ENCODE measurements at regions not wholly inside any gene's neighbourhood (a gene's known extent, or its start where the extent isn't known, plus 50 kb on each side); places are given as distances from the start of the nearest gene placed in this dataset.

GRCh38 chr10:121167534-121168243 is 316.5 kb downstream of the WDR11 start:
- Mint-ChIP-seq H3K27ac (no peak overlapping the region), H3K4me3 (no peak overlapping the region)
- H2AFZ ChIP-seq: no peak overlapping the region

More at GRCh38 chr10:121167534-121168243, 316.5 kb downstream of the WDR11 start:
- no peaks in the 10 kb centered on the region for H3K4me1 Mint-ChIP-seq
- TF ChIP-seq CREB1 (CRISPR knock-in tag; IDR thresholded peaks at IDR 0.05; ENCODE audit: low read depth) (no peak), EZH2phosphoT487 (IDR thresholded peaks at IDR 0.05; ENCODE audit: unreplicated experiment) (no peak), POLR2AphosphoS5 (IDR thresholded peaks at IDR 0.05; ENCODE audit: low read depth) (no peak), REST (IDR thresholded peaks at IDR 0.05; ENCODE audit: unreplicated experiment) (no peak), ETS1 (IDR thresholded peaks at IDR 0.05) (no peak), STAT1 (IDR thresholded peaks at IDR 0.05; ENCODE audit: unreplicated experiment) (no peak), EZH2 (IDR thresholded peaks at IDR 0.05; ENCODE audit: low read depth, unreplicated experiment) (no peak), NANOG (IDR thresholded peaks at IDR 0.05; ENCODE audit: borderline replicate concordance) (no peak), JUNB (IDR thresholded peaks at IDR 0.05; ENCODE audit: unreplicated experiment) (no peak), ZNF114 (CRISPR knock-in tag; IDR thresholded peaks at IDR 0.05) (no peak), ZNF331 (CRISPR knock-in tag; IDR thresholded peaks at IDR 0.05; ENCODE audit: low read depth) (no peak)
- TF ChIP-seq, protein P1, sequence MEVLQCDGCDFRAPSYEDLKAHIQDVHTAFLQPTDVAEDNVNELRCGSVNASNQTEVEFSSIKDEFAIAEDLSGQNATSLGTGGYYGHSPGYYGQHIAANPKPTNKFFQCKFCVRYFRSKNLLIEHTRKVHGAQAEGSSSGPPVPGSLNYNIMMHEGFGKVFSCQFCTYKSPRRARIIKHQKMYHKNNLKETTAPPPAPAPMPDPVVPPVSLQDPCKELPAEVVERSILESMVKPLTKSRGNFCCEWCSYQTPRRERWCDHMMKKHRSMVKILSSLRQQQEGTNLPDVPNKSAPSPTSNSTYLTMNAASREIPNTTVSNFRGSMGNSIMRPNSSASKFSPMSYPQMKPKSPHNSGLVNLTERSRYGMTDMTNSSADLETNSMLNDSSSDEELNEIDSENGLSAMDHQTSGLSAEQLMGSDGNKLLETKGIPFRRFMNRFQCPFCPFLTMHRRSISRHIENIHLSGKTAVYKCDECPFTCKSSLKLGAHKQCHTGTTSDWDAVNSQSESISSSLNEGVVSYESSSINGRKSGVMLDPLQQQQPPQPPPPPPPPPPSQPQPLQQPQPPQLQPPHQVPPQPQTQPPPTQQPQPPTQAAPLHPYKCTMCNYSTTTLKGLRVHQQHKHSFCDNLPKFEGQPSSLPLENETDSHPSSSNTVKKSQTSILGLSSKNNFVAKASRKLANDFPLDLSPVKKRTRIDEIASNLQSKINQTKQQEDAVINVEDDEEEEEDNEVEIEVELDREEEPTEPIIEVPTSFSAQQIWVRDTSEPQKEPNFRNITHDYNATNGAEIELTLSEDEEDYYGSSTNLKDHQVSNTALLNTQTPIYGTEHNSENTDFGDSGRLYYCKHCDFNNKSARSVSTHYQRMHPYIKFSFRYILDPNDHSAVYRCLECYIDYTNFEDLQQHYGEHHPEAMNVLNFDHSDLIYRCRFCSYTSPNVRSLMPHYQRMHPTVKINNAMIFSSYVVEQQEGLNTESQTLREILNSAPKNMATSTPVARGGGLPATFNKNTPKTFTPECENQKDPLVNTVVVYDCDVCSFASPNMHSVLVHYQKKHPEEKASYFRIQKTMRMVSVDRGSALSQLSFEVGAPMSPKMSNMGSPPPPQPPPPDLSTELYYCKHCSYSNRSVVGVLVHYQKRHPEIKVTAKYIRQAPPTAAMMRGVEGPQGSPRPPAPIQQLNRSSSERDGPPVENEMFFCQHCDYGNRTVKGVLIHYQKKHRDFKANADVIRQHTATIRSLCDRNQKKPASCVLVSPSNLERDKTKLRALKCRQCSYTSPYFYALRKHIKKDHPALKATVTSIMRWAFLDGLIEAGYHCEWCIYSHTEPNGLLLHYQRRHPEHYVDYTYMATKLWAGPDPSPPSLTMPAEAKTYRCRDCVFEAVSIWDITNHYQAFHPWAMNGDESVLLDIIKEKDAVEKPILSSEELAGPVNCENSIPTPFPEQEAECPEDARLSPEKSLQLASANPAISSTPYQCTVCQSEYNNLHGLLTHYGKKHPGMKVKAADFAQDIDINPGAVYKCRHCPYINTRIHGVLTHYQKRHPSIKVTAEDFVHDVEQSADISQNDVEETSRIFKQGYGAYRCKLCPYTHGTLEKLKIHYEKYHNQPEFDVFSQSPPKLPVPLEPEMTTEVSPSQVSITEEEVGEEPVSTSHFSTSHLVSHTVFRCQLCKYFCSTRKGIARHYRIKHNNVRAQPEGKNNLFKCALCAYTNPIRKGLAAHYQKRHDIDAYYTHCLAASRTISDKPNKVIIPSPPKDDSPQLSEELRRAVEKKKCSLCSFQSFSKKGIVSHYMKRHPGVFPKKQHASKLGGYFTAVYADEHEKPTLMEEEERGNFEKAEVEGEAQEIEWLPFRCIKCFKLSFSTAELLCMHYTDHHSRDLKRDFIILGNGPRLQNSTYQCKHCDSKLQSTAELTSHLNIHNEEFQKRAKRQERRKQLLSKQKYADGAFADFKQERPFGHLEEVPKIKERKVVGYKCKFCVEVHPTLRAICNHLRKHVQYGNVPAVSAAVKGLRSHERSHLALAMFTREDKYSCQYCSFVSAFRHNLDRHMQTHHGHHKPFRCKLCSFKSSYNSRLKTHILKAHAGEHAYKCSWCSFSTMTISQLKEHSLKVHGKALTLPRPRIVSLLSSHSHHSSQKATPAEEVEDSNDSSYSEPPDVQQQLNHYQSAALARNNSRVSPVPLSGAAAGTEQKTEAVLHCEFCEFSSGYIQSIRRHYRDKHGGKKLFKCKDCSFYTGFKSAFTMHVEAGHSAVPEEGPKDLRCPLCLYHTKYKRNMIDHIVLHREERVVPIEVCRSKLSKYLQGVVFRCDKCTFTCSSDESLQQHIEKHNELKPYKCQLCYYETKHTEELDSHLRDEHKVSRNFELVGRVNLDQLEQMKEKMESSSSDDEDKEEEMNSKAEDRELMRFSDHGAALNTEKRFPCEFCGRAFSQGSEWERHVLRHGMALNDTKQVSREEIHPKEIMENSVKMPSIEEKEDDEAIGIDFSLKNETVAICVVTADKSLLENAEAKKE (CRISPR knock-in tag; IDR thresholded peaks at IDR 0.05): no peak
- TF ChIP-seq, protein P2, sequence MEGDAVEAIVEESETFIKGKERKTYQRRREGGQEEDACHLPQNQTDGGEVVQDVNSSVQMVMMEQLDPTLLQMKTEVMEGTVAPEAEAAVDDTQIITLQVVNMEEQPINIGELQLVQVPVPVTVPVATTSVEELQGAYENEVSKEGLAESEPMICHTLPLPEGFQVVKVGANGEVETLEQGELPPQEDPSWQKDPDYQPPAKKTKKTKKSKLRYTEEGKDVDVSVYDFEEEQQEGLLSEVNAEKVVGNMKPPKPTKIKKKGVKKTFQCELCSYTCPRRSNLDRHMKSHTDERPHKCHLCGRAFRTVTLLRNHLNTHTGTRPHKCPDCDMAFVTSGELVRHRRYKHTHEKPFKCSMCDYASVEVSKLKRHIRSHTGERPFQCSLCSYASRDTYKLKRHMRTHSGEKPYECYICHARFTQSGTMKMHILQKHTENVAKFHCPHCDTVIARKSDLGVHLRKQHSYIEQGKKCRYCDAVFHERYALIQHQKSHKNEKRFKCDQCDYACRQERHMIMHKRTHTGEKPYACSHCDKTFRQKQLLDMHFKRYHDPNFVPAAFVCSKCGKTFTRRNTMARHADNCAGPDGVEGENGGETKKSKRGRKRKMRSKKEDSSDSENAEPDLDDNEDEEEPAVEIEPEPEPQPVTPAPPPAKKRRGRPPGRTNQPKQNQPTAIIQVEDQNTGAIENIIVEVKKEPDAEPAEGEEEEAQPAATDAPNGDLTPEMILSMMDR (conservative IDR thresholded peaks at IDR 0.05; ENCODE audit: low read depth in 2 of 2): no peak
- H3K9me3 Mint-ChIP-seq: no peaks in the 10 kb centered on the region
- Histone ChIP-seq H3F3A (replicated peaks; ENCODE audit: low read depth) (no peaks in the 10 kb centered on the region), H3K27me3 (ENCODE audit: insufficient read depth) (no peaks in the 10 kb centered on the region), H4K20me1 (replicated peaks; ENCODE audit: insufficient read depth) (no peaks in the 10 kb centered on the region), H3K36me3 (ENCODE audit: insufficient read depth) (no peaks in the 10 kb centered on the region), H3K79me2 (replicated peaks; ENCODE audit: insufficient read depth) (no peaks in the 10 kb centered on the region), H3K4me1 (ENCODE audit: insufficient read depth) (no peaks in the 10 kb centered on the region), H3K4me2 (no peak overlapping the region), H3K27ac (ENCODE audit: low read depth) (no peak overlapping the region), H3K9me2 (ENCODE audit: insufficient read depth) (no peaks in the 10 kb centered on the region), H3K4me3 (no peak overlapping the region)
- ATAC-seq (no peak), DNase-seq (ENCODE audit: low spot score) (no peak)
- H3K27me3 Mint-ChIP-seq (ENCODE audit: insufficient read depth, low read depth, poor library complexity): no peaks in the 10 kb centered on the region
- no peaks in the 10 kb centered on the region for H3K36me3 Mint-ChIP-seq (ENCODE audit: low read depth)

All from GM23338 (cell line).